NOMO-1 treated with DMSO at 0.1 percent for 48 hours (cell line): ENCODE measurements at regions not wholly inside any gene's neighbourhood (a gene's known extent, or its start where the extent isn't known, plus 50 kb on each side); places are given as distances from the start of the nearest gene placed in this dataset.
"Not testable (repeated sequence)": the region's sequence is repeated elsewhere in the genome, so short reads cannot be mapped to it uniquely, and the experiment has no call there.

Source experiments
- DNase-seq: peaks from one replicate; lab custom pipeline; 2025; ENCODE audit not compliant: unreplicated experiment; lab: John Stamatoyannopoulos, UW

GRCh38 chr4:169934794-169935429 is 91.3 kb downstream of the MFAP3L start:
- DNase-seq, result no peak

GRCh38 chr4:169933531-169933930 is 92.7 kb downstream of the MFAP3L start:
- DNase-seq, result no peak

DNA sequence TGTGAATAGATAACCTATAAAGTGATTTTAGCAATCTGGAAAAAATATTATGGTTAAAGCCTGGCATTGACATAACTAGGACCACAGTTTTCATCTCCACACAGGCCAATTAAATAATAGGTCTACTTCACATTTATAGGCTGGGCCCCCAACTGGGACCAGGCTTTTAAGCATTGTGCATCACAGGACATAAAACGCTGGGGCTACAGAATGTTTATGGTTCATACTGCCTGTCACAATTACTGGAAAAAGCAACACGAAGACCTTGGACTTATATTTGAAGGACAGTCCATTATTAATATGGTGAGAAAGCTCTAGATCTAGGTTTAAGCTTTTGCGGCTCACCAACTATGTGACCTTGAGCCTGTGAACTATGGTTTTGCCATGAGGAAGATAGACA is 94.2 kb downstream of the MFAP3L start:
- no peak for DNase-seq

DNA sequence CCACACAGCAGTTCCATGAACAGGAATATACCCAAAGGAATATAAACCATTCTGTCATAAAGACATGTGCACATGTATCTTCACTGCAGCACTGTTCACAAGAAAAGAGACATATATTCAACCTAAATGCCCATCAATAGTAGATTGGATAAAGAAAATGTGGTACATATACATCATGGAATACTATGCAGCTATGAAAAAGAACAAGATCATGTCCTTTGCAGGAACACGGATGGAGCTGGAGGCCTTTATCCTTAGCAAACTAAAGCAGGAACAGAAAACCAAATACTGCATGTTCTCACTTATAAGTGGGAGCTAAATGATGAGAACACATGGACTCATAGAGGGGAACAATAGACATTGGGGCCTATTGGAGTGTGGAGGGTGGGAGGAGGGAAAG is 95.4 kb downstream of the MFAP3L start:
- DNase-seq, result not testable (repeated sequence)

GRCh38 chr4:169927280-169927679 is 98.9 kb downstream of the MFAP3L start:
- DNase-seq, result no peak

DNA sequence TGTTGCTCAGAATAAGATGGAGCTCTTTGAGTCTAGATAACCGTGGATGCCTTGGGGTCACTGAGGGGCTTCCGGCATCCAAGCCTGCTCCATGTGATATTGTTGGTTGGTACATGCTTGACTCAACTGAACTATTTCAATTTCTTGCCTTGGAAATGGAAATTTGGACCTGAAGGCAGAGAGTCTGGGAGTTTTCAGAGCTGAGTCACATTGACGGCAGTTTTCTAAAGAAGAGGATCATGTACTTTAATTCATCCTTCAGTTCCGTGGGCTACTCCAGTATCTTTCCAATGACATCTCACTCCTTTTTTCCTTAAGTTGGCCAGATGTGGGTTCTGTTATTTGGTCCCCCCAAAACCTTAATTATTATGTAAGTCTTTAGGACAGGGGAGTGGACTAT is 100.5 kb downstream of the MFAP3L start:
- no peak for DNase-seq

GRCh38 chr4:169922632-169923276 is 103.4 kb downstream of the MFAP3L start:
- no peak for DNase-seq

GRCh38 chr4:169921732-169922131 is 104.5 kb downstream of the MFAP3L start:
- no peak for DNase-seq

DNA sequence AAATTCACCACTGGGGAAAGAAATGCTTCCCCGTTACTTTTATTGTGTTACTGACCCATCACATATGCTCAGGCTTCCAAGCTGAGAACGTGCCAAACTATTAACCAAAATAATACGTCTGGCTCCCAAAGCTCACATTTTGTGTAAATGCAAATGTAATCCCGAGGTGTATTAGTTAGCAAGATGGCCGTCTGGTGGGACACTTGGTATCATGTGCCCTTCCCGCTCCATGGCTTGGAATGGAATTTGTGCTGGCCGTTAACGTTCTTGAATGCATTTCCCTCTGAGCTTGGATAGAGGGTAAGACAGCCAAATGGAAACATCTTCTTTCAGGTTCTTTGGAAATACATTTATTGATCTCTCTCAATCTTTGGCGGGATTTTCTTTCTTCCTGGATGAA is 105.0 kb downstream of the MFAP3L start:
- DNase-seq, result no peak

DNA sequence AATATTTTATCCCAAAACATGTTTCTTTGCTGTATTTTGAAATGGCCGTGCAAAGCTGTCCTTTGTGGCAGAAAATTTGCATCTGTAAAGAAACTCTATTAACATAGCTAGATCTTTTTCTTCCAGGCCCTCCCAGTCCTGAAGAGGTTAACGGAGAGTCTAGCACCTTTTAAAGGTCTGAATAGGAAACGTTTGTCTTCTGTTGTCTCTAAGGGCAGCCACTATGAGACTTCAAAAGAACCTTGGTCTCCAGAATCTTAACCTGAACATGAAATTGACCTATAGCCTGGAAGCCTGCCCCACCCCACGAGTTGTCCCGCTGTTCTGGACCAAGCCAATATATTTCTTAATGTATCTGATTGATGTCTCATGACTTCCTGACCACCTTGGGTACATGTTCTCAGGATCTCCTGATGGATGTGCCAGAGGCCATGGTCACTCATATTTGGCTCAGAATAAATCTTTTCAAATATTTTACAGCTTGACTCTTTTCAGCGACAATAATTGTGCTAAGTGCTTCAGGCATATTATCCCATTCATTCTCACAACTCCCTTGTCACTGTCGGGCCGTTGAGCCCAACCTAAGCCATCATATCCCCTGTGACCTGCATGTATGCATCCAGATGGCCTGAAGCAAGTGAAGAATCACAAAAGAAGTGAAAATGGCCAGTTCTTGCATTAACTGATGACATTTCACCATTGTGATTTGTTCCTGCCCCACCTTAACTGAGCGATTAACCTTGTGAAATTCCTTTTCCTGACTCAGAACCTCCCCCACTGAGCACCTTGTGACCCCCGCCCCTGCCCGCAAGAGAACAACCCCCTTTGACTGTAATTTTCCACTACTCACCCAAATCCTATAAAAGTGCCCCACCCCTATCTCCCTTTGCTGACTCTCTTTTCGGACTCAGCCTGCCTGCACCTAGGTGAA is 106.7 kb downstream of the MFAP3L start:
- not testable (repeated sequence) for DNase-seq

- DNase-seq, result no peak
Measured at GRCh38 chr4:169915545-169915944, 110.7 kb downstream of the MFAP3L start.

- DNase-seq, result no peak
Measured at GRCh38 chr4:169914866-169915265, 111.3 kb downstream of the MFAP3L start.

GRCh38 chr4:169912996-169913395 is 113.2 kb downstream of the MFAP3L start:
- no peak for DNase-seq

DNA sequence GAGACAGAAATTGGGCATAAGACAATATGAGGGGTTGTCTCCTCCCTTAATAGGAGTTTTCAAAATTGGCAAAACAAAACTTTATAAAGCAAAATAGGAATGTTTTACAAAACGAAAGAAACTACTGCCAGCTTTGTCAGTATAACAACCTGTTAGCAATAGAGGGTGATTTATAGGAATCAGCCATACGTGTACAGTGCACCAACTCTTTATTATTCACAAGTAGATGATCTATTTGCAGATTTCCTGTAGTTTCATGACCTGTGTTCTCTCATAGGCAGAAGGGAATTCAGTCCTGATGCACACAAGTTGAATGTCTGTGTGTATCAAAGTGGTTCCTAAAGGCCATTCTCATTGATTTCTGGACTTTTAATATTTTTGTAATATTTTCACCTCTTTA is 116.3 kb downstream of the MFAP3L start:
- DNase-seq, result no peak

GRCh38 chr4:169909479-169909878 is 116.7 kb downstream of the MFAP3L start:
- no peak for DNase-seq

- DNase-seq, result no peak
Measured at GRCh38 chr4:169907705-169908104, 118.5 kb downstream of the MFAP3L start.

GRCh38 chr4:169906821-169907220 is 119.4 kb downstream of the MFAP3L start:
- DNase-seq, result no peak

- DNase-seq, result no peak
Measured at GRCh38 chr4:169906104-169906503, 120.1 kb downstream of the MFAP3L start.

DNA sequence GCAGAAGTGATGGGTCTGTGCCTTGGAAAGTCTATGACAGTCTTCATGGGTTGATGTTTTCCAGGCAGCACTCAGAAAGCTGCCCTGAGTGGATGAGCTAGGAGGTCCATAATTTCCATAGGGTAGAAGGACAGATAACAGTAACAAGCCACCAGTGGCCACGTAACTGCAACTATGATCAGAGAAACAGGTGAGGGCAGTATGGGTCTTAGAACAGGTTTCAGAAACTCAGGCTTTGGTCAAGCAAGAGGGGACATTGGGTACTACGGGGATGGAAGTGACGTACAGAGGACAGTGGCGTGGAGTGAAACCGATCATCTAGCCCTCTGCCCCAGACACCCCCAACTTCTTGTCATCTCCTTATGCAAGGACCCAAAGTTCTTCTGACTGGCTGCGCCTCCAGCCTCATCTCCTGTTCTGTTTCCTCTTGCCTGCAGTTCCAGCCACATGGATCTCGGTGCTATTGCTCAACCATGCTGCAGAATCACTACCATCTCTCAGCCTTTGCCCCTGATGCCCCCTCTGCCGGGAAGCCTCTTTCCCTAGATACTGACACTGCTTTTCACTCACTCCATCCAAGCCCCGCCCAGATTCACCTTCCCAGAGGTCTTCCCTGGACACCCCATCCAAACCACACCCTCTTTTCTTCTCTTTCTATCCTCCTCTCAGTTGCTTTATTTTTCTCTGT is 123.4 kb downstream of the MFAP3L start:
- no peak for DNase-seq

DNA sequence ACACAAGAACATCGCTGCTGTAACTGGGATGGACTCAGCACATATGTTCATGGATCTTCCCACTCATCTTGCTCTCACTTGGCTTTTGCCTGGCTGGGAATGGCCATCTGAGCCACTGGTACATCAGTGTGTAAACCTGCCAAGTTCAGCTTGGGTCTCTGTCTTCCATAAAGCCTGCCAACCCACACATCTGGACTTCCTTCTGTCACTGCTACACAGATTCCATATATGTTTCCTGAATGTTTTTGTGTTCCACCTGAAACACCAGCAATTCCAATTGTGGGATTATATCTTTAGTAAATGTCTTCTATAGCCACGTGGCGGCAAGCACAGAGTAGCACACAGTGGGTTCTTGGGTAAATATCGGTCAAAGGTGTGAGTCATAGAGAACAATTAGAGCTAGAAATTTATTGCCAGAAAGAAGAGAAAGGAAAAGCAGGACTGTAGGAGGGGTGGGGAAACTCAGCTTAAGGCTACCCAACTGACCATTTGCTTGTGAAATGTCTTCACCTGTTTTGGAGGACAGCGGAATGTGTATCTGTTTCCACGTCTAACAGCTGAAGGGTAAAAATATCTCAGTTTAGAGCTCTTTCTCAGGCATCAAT is 125.9 kb downstream of the MFAP3L start:
- no peak for DNase-seq

DNA sequence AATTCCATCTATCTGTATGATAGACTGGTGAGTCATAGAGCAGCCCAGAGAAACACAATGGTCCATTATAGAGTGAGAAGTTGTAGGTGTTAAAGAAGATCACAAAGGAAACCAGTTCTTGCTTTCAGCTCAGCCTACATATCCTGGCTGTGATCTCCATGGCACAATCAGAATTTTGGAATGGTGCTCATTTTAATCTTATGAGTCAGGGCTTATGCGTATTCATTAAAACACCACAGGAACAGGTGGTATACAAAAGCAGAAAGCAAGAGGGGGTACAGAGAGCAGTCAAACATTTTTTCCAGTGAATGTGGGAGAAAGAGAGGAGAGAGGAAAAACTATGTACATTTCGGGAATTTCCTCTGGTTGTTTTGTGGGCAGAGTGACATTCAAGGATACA is 126.9 kb downstream of the MFAP3L start:
- DNase-seq, result no peak
